Loucy (cell line): ENCODE measurements at regions not wholly inside any gene's neighbourhood (a gene's known extent, or its start where the extent isn't known, plus 50 kb on each side); places are given as distances from the start of the nearest gene placed in this dataset.

Experiments used
- EZH2phosphoT487 ChIP-seq: fragments of 200-600 bp; IDR thresholded peaks from 2 replicates; pipeline ENCODE4 v1.6.1; 2018; ENCODE audit warnings: antibody characterized with exemption, mild to moderate bottlenecking, moderate library complexity, borderline replicate concordance
- TF ChIP-seq, protein P1 (sequence below): fragments of 200-600 bp; sonication (generic); conservative IDR thresholded peaks from 2 replicates; pipeline ENCODE4 v1.5.1; 2014; ENCODE audit warnings: mild to moderate bottlenecking, antibody characterized with exemption, low read length

DNA sequence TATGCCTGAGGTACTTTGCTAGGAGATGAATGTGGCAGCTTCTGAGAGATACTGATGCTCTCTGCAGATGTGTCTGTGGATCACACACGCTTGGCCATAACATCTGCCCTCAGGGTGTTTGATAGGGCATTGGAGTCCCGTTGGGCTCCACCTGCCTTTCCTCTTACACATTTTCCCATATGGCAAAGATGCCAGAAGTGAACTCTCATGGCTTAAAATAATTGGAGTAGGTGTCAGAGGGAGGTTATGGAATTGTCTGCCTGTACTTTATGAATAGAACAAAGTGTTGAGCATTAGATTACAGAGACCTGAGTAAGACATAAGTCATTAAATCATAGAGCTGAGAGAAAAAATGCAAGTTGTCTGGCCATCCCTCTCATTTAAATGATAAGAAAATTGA is 75.3 kb upstream of the PNPT1 start:
- TF ChIP-seq, protein P1, sequence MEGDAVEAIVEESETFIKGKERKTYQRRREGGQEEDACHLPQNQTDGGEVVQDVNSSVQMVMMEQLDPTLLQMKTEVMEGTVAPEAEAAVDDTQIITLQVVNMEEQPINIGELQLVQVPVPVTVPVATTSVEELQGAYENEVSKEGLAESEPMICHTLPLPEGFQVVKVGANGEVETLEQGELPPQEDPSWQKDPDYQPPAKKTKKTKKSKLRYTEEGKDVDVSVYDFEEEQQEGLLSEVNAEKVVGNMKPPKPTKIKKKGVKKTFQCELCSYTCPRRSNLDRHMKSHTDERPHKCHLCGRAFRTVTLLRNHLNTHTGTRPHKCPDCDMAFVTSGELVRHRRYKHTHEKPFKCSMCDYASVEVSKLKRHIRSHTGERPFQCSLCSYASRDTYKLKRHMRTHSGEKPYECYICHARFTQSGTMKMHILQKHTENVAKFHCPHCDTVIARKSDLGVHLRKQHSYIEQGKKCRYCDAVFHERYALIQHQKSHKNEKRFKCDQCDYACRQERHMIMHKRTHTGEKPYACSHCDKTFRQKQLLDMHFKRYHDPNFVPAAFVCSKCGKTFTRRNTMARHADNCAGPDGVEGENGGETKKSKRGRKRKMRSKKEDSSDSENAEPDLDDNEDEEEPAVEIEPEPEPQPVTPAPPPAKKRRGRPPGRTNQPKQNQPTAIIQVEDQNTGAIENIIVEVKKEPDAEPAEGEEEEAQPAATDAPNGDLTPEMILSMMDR = no peak
- no peak for TF ChIP-seq EZH2phosphoT487
